HG02678 (cell line): ENCODE measurements at regions not wholly inside any gene's neighbourhood (a gene's known extent, or its start where the extent isn't known, plus 50 kb on each side); places are given as distances from the start of the nearest gene placed in this dataset.
"Not testable (repeated sequence)": the region's sequence is repeated elsewhere in the genome, so short reads cannot be mapped to it uniquely, and the experiment has no call there.

Experiments used
- ATAC-seq: cut with Tn5 transposase; IDR thresholded peaks from one replicate; pipeline ENCODE4 v1.9.1; 2021; ENCODE audit warnings: mild to moderate bottlenecking, moderate library complexity; ENCODE audit not compliant: unreplicated experiment

- ATAC-seq, result no peak
Measured at GRCh38 chr2:184304006-184304405, 294.3 kb upstream of the ZNF804A start.

- ATAC-seq, result no peak
Measured at GRCh38 chr2:184305105-184305504, 293.2 kb upstream of the ZNF804A start.

- no peak for ATAC-seq
Measured at GRCh38 chr2:184308706-184309105, 289.6 kb upstream of the ZNF804A start.

- ATAC-seq, result no peak
Measured at GRCh38 chr2:184312970-184313369, 285.4 kb upstream of the ZNF804A start.

- ATAC-seq, result no peak
Measured at GRCh38 chr2:184314829-184315228, 283.5 kb upstream of the ZNF804A start.

- ATAC-seq, result no peak
Measured at GRCh38 chr2:184316921-184317320, 281.4 kb upstream of the ZNF804A start.

GRCh38 chr2:184322615-184323014 is 275.7 kb upstream of the ZNF804A start:
- no peak for ATAC-seq

- ATAC-seq, result no peak
Measured at GRCh38 chr2:184326066-184326465, 272.3 kb upstream of the ZNF804A start.

GRCh38 chr2:184327805-184328204 is 270.5 kb upstream of the ZNF804A start:
- ATAC-seq, result not testable (repeated sequence)

GRCh38 chr2:184330561-184330960 is 267.8 kb upstream of the ZNF804A start:
- not testable (repeated sequence) for ATAC-seq

GRCh38 chr2:184336688-184337087 is 261.6 kb upstream of the ZNF804A start:
- ATAC-seq, result no peak

- no peak for ATAC-seq
Measured at GRCh38 chr2:184338771-184339170, 259.6 kb upstream of the ZNF804A start.

GRCh38 chr2:184339966-184340365 is 258.4 kb upstream of the ZNF804A start:
- ATAC-seq, result no peak

- no peak for ATAC-seq
Measured at GRCh38 chr2:184346338-184346862, 251.9 kb upstream of the ZNF804A start.

- ATAC-seq, result no peak
Measured at GRCh38 chr2:184351126-184351525, 247.2 kb upstream of the ZNF804A start.

GRCh38 chr2:184357033-184357432 is 241.3 kb upstream of the ZNF804A start:
- ATAC-seq, result no peak

- no peak for ATAC-seq
Measured at GRCh38 chr2:184359379-184359778, 238.9 kb upstream of the ZNF804A start.

- ATAC-seq, result no peak
Measured at GRCh38 chr2:184363213-184363612, 235.1 kb upstream of the ZNF804A start.

GRCh38 chr2:184367211-184367610 is 231.1 kb upstream of the ZNF804A start:
- ATAC-seq, result no peak

- no peak for ATAC-seq
Measured at GRCh38 chr2:184369307-184369706, 229.0 kb upstream of the ZNF804A start.

- no peak for ATAC-seq
Measured at GRCh38 chr2:184370954-184371353, 227.4 kb upstream of the ZNF804A start.

- no peak for ATAC-seq
Measured at GRCh38 chr2:184371641-184372040, 226.7 kb upstream of the ZNF804A start.

GRCh38 chr2:184372484-184372883 is 225.8 kb upstream of the ZNF804A start:
- no peak for ATAC-seq
